MM.1S (cell line): ENCODE measurements at regions not wholly inside any gene's neighbourhood (a gene's known extent, or its start where the extent isn't known, plus 50 kb on each side); places are given as distances from the start of the nearest gene placed in this dataset.

ENCODE experiments used
- DNase-seq: peaks from one replicate; pipeline ENCODE4 v3.0.0-alpha.2; 2015
- H2AFZ ChIP-seq: fragments of 300-600 bp; sonication (generic); 2 replicates; pipeline ENCODE4 v1.6.0; 2016; ENCODE audit warnings: antibody characterized with exemption, low read length
- H3F3A ChIP-seq: fragments of 300-600 bp; sonication (generic); 2 replicates; pipeline ENCODE4 v1.6.1; 2016; ENCODE audit warnings: mild to moderate bottlenecking, antibody characterized with exemption, low read length, moderate library complexity, mixed read lengths; ENCODE audit not compliant: insufficient read depth
- H3K27ac ChIP-seq: fragments of 300-600 bp; sonication (generic); 2 replicates; pipeline ENCODE4 v1.5.1; 2016; ENCODE audit warnings: mild to moderate bottlenecking, low read length
- H3K27me3 ChIP-seq: fragments of 300-600 bp; sonication (generic); replicated peaks from 2 replicates; pipeline ENCODE4 v1.6.0; 2016; ENCODE audit warnings: low read length; ENCODE audit not compliant: insufficient read depth
- H3K36me3 ChIP-seq: fragments of 300-600 bp; sonication (generic); replicated peaks from 2 replicates; pipeline ENCODE4 v1.6.1; 2016; ENCODE audit warnings: mild to moderate bottlenecking, low read length, mixed read lengths; ENCODE audit not compliant: insufficient read depth
- H3K4me1 ChIP-seq: fragments of 300-600 bp; sonication (generic); 2 replicates; pipeline ENCODE4 v1.6.1; 2016; ENCODE audit warnings: low read length, mixed read lengths
- H3K4me2 ChIP-seq: fragments of 300-600 bp; sonication (generic); 2 replicates; pipeline ENCODE4 v1.6.0; 2016; ENCODE audit warnings: low read depth, low read length
- H3K4me3 ChIP-seq: fragments of 300-600 bp; sonication (generic); 2 replicates; pipeline ENCODE4 v1.5.1; 2016; ENCODE audit warnings: low read length, mixed read lengths
- H3K79me2 ChIP-seq: fragments of 300-600 bp; sonication (generic); 2 replicates; pipeline ENCODE4 v1.6.1; 2016; ENCODE audit warnings: mixed run types, low read length, mixed read lengths
- H3K9ac ChIP-seq: fragments of 300-600 bp; sonication (generic); 2 replicates; pipeline ENCODE4 v1.6.1; 2016; ENCODE audit warnings: low read length, mixed read lengths
- H3K9me2 ChIP-seq: fragments of 300-600 bp; sonication (generic); replicated peaks from 2 replicates; pipeline ENCODE4 v1.6.1; 2016; ENCODE audit warnings: mild to moderate bottlenecking, low read length, mixed read lengths; ENCODE audit not compliant: insufficient read depth
- H3K9me3 ChIP-seq: fragments of 300-600 bp; sonication (generic); replicated peaks from 2 replicates; pipeline ENCODE4 v1.6.1; 2016; ENCODE audit warnings: mild to moderate bottlenecking, low read length, mixed read lengths; ENCODE audit not compliant: insufficient read depth
- H4K20me1 ChIP-seq: fragments of 300-600 bp; sonication (generic); 2 replicates; pipeline ENCODE4 v1.6.1; 2016; ENCODE audit warnings: mild to moderate bottlenecking, low read length, moderate library complexity, mixed read lengths; ENCODE audit not compliant: insufficient read depth
- CTCF ChIP-seq: fragments of 300-600 bp; sonication (generic); IDR thresholded peaks from 2 replicates; pipeline ENCODE4 v1.5.1; 2016; ENCODE audit warnings: antibody characterized with exemption, low read length, mixed read lengths
- EZH2 ChIP-seq: fragments of 300-600 bp; sonication (generic); optimal IDR thresholded peaks from 2 replicates; pipeline ENCODE3; 2017; ENCODE audit warnings: low read depth, mild to moderate bottlenecking, antibody characterized with exemption, low read length, mixed read lengths
- EZH2phosphoT487 ChIP-seq: fragments of 300-600 bp; sonication (generic); IDR thresholded peaks from 2 replicates; pipeline ENCODE4 v1.6.1; 2018; ENCODE audit warnings: antibody characterized with exemption, low read length

DNA sequence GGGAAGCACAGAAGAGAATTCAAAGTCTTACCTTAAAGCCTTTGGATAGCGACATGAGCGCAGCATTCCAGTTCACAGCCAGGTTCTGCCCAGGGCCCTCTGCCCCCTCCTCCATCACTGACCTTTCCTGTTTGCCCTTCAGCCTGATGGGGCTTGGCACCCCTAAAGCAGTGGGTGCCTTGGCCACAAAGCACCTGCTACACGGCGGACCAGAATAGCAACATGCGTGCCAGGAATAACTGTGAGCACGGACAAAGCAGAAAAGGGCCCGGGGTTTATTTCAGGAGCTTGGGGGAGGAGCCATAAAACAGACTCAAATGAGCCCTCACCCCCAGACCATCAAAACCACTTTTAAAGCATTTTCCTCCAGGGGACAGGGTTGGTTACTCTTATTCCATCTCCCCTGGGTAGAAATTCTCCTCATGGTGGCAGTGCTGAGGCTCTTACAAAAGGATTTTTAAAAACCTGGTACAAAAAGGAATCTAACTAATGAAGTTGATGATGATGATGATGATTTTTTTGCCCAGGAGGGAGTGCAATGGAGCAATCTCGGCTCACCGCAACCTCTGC, 135.4 kb downstream of the KLF13 start:
- Histone ChIP-seq H3K4me1 (peaks cover 15% of the 10 kb centered on the region), H4K20me1 (no peaks in the 10 kb centered on the region), H3K36me3 (no peaks in the 10 kb centered on the region), H3F3A (peaks cover 16% of the 10 kb centered on the region), H2AFZ (no peak overlapping the region), H3K9ac (no peak overlapping the region), H3K4me2 (no peak overlapping the region), H3K9me3 (no peaks in the 10 kb centered on the region), H3K27me3 (no peaks in the 10 kb centered on the region), H3K27ac (no peak overlapping the region), H3K4me3 (no peak overlapping the region), H3K79me2 (no peaks in the 10 kb centered on the region), H3K9me2 (no peaks in the 10 kb centered on the region)
- TF ChIP-seq CTCF (peak; percentile 22), EZH2phosphoT487 (no peak), EZH2 (no peak)
- no peak for DNase-seq

DNA sequence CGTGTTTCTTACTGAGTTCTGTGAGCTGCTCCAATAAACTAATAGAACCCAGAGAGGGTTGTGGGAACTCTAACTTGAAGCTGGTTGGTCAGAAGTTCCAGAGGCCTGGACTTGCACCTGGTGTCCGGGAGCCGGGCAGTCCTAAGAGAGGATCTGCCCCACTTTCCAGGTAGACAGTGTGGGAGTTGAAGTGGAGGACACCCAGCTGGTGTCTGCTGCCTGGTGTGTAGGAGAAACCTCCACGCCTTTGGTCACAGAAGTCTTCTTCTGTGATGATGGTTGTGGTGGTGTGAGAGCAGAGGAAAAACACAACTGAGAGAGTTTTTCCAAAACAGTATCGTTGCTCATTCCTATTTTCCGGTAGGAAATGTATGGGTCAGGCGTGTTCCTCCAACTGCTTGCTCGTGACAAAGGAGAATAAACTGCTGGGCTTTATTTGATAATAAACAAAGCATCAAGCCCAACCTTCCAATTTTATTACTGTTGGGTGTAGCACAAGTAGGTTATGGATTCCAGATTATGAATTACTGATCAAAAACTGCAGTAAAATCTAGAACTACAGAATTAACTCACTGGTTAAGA, 137.0 kb downstream of the KLF13 start:
- no peak overlapping the region for H2AFZ ChIP-seq
- no peak overlapping the region for H3K27ac ChIP-seq
- H4K20me1 ChIP-seq = no peaks in the 10 kb centered on the region
- no peak overlapping the region for H3K4me2 ChIP-seq
- no peaks in the 10 kb centered on the region for H3K9me3 ChIP-seq
- no peaks in the 10 kb centered on the region for H3K27me3 ChIP-seq
- no peak for DNase-seq
- H3K9ac ChIP-seq = no peak overlapping the region
- peaks cover 13% of the 10 kb centered on the region for H3F3A ChIP-seq
- no peaks in the 10 kb centered on the region for H3K9me2 ChIP-seq
- no peaks in the 10 kb centered on the region for H3K36me3 ChIP-seq
- TF ChIP-seq CTCF = no peak
- TF ChIP-seq EZH2 = no peak
- no peak for TF ChIP-seq EZH2phosphoT487
- no peaks in the 10 kb centered on the region for H3K79me2 ChIP-seq
- peaks cover 7% of the 10 kb centered on the region for H3K4me1 ChIP-seq
- H3K4me3 ChIP-seq = no peak overlapping the region

DNA sequence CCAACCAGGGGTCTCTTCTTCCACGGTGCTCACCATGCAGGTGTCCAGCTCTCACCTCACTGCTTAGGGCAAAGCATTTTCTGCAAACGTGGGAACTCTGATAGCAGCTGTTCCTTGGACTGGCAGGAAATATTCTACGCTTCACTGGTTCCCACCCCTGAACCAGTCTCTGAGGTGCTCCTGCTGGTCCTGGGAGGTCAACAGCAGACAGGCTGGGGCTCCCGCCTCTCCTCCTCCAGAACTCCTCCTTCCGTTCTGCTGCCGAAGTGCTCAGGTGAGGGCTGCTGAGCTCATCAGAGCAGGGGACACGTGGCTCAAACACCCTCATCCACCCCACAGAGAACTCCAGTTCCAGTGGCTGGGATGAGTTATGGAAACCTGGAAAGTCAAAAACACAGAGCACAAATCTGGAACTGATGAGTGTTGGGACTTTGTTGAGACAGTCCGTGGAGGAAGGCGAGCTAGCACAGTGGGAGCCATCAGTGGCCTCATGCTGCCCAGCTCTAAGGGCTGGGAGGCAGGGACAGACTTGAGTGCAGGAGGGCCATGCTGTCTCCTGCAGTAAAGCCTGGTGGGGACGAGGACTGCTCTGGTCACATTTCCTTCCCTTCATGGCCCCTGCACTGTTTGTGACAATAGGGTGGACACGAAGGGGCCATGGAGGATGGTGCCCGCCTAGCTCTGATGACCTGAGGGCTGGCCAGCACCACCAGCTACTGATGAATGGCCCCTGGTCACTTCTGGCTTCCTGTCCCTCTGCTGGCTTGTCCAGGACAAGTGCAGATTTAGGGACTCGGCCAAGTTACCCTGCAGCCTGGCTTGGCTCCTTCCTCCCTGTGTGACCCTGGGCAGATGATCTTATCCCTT, 137.8 kb downstream of the KLF13 start:
- H2AFZ ChIP-seq = no peak overlapping the region
- DNase-seq = no peak
- no peaks in the 10 kb centered on the region for H3K9me3 ChIP-seq
- no peaks in the 10 kb centered on the region for H3K79me2 ChIP-seq
- no peaks in the 10 kb centered on the region for H3K9me2 ChIP-seq
- H3K9ac ChIP-seq = no peak overlapping the region
- no peak overlapping the region for H3K27ac ChIP-seq
- peaks cover 3% of the 10 kb centered on the region for H3K4me1 ChIP-seq
- H3K4me2 ChIP-seq = no peak overlapping the region
- H3K27me3 ChIP-seq = no peaks in the 10 kb centered on the region
- TF ChIP-seq CTCF (no peak), EZH2phosphoT487 (no peak), EZH2 (no peak)
- no peak overlapping the region for H3K4me3 ChIP-seq
- H4K20me1 ChIP-seq = no peaks in the 10 kb centered on the region
- peaks cover 5% of the 10 kb centered on the region for H3F3A ChIP-seq
- no peaks in the 10 kb centered on the region for H3K36me3 ChIP-seq
